ENCODE measurements at regions not wholly inside any gene's neighbourhood (a gene's known extent, or its start where the extent isn't known, plus 50 kb on each side); places are given as distances from the start of the nearest gene placed in this dataset.
"Not testable (repeated sequence)": the region's sequence is repeated elsewhere in the genome, so short reads cannot be mapped to it uniquely, and the experiment has no call there.

DNA sequence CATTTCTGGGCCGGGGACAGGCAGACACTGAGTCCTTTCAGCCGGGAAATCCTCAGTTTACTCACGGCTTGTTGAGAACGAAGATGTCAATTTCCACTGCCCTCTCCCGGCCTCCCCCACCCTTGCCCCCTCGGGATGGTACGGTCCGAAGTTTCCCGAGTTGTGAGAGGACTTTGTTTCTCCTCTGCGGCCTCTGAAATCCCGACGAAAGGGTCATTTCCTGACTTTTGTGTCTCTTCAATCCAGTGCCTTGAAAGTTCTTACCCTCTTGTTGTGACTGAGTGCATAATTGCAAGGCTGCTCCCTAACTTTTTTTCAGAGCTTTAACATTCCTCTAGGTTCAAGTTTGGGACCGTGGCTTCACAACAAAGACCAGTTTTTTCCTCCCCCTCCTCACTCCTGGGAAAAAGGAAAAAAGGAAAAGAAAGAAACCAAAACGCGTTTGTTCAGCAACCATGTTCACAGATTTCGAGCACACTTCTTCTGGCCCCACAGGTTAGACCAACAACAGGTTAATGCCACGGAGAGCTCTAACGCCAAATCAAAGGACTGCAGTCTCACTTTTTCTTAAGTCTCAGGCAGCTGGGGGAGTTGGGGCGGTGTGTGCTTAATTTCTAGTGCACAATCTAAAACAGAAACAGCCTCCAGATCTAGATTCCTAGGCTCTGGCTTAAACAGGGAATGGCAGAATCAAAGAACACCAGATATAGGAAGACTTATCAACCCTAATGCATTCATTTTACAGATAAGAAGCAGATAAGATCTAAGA lies 138.9 kb downstream of the TMCO5A start:
- DNase-seq: no peak

DNA sequence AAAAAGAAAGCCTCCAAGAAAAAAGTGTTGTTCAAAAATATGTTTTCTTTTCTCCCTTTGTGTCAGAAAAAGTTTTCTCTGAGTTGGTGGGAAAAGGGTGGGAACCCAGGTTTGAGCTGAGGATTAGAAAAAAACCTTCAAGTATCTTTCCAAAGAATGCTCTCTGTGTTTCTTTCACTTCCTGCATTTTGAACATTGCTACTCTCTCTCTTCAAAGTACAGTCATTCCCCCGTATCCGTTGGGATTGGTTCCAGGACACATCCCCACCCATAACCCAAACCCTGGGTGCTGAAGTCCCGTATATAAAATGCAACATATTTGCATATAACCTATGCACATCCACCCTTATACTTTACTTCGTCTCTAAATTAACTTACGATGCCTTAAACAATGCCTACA lies 139.6 kb downstream of the TMCO5A start:
- DNase-seq: no peak

DNA sequence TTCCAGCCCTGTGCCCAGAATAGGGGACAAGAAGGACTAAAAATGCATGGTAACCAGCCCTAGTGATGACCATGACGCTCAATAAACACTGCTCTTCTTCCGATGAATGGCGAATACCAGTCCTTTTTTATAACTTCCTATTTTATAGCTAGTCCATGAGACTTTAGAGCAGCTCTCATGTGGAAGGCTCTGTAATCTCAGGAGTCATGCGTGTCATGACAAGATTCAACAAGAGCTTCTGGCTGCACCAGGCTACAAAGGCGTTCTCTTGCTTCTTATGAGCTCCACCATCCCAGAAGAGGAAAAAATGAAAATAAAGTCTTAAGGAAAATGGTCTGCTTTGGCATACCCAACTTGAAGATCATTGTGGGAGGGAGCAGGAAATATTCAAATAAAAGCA lies 141.0 kb downstream of the TMCO5A start:
- no peak for DNase-seq

DNA sequence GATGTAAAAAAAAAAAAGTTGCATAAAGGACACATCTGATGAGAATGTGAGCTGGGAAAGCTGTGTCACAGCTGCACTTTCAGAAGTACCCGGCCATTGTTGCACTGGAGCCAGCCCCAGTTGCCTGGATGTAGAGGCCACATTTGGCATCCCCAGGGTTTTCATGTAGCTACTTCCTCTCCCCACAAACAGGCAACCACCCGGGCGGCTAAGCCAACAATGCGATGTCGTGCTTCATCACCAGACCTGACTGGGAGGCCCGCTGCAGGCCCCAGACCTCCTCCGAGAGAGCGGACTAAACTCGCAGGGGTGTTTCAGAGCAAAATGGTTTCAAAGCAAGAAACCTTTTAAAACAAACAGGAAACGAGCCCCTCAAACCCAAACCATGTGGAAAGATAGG lies 142.3 kb downstream of the TMCO5A start:
- DNase-seq: no peak

DNA sequence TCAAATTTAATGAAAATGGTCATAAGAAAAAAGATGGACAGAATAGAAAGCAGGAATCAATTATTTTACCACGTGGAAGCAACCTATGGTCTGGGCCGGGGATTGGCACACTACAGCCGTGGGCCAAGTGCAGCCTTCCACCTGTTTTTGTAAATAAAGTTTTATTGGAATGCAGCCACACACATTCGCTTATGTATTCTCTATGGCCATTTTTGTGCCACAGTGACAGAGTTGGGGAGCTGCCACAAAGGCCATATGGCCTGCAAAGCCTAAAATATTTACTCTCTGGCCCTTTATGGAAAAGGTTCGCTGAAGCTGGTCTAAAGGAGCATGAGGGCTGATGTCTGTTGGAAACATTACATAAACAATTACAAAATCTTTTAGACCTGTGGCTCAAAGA lies 144.8 kb downstream of the TMCO5A start:
- no peak for DNase-seq

DNA sequence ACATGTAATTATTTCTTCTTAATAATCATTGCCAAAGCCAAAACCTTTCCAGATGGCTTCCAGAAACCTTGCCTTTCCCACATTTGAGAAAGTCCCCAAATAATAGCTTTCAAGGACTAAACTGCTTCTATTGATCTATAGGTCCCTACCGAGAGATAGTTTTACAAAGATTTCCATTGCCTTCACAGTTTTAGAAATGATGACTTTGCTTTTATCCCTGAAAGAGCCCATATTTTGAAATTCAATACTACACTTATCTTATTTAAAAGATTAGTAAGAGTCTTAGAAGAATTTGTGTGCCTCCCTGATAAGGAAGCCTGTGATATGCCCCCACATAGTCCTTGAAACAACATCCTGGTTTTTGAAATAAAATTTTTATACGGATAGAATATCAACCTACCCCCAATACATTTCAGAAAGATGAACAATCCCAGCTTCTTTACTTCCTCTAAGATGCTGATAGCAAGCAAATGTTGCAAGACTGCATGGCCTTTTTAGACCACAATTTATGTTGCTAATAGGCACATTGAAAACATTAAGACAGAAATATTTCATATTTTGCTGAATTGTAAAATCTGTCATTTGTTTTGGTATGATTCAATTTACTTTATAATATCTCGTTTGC lies 146.3 kb downstream of the TMCO5A start:
- no peak for DNase-seq

DNA sequence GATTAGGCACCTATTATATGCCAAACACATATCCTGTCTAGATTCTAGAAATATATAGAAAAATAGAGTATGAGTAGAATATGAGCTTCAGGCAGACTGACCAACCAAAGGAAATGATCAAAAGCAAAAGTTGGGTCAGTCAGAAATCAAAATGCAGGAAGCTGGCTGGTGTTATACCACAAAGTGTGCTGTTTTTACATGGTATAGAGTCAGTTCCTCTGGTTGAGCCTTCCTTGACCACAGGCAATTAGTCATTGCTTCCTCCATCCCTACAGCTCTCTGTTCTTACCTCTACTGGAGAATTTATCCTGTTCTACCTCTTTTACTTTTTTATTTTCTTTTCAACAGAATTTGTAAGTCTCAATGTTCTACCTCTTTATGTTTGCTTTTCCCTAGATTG lies 149.8 kb downstream of the TMCO5A start:
- no peak for DNase-seq

DNA sequence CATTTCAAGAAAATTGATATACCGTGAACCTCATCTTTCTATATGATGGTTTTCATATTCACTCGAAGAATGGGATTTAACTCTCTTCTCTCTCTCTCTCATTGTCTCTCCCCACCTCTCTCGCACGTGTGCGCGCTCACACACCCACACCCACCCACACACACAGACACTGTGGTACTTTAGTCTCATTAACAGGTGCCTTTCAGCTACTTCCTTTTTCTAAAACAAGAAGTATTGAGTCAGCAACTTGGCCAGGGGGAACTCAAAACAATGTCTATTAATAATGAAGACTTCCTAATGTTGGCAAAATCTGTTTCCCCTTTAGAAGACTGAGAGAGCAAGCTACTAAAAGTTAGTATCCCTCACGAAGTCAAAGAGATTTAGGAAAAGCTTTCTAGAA lies 150.7 kb downstream of the TMCO5A start:
- no peak for DNase-seq

DNA sequence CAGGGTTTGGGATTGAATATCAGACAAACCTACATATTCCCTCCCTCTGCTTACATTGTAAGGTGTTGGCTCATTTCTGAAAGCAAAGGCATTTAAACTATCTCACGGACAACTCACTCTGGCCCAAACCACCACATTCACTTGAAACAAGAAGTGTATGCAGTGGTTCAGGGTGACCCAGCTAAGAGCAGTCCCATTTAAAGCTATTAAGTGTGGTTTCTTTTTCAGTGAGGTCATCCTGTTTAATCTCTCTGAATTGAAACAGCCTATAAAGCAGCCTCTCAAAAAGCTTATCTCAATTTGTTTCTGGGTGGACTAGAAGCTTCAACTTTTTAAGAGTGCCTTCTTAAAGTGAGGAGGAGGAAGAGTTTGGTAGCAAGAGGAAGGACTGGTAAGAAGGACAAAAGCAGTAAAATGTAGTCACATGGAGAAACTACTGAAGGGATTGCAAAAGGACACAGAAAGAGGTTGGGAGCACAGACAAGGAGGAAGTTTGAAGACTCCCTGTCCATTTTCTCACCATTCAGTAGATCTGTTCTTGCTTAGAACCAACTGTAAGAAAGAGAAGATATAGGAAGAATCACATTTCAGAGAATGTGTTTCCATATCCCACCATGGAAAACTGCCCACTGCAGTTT lies 151.6 kb downstream of the TMCO5A start:
- no peak for DNase-seq

DNA sequence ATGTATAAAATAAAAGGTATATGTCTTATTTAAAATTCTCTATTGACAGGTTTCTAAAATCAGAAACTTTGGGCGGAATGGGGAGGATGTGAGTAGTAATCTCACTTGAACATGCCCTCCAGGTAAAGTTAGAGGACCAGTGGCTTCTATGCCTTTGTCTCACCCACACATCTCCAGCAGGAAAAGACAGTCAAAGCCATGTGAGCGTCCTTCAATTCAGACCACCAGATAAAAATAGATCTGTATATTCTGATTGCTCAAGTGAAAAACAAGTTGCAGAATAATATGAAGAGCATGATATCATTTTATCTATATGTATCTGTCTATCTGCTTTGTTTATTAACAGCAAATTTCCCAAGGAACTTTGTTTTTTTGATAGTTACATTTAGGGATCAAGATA lies 152.2 kb downstream of the TMCO5A start:
- no peak for DNase-seq

DNA sequence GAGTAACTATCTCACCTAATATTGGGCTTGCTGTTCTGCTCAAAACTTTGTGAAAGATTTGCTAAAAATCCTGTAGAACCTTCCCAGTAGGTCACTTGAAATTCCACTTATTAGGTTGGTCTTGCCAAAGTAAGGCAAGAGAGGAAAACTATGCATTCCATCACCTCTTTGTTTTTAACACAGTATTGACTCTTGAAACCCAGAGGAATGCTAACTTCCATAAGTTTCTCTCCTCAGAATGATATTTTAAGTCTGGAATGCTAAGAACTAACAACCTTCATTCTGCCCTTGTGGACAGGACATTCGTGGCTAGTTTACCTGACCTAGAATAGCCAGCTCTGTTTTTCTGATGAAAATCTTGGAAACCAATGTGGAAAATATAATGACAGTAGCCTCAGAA lies 154.5 kb downstream of the TMCO5A start:
- no peak for DNase-seq

DNA sequence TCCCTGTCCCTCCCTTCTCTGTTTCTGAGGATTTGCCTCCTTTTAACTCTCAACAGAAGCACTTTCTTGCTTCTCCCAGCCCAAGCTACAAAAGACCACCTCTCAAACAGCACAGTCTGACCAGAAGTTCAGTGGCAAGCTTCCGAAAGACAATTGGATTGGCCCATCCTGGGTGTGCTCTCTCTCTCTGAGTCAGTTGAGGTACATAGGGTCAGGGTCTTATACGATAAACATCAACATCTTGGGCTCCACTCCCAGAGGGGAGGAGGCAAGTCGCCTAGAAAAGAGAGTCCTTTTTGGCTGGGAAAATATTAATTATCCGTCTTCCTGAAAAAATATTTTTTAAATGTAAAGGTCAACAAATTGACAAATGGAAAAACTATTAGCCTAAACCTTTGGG lies 155.8 kb downstream of the TMCO5A start:
- no peak for DNase-seq

DNA sequence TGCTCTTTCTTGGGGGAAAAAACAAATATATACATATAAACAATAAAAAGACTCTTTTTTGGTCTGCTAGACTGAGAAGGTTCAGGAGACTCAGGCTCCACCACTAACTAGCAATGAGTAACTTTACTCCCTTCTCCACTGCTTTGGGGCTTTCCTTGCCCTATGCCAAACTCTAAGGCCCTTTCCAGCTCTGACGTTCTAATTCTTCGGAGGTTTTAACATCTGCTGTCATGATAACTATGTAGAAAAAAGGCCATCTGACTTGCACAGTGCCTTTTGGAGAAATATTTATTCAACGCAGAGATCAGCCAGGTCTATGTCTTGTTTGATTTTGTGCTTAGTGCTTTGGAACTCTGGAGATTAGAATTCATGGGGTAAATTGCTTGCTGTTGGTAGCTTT lies 156.2 kb downstream of the TMCO5A start:
- no peak for DNase-seq

DNA sequence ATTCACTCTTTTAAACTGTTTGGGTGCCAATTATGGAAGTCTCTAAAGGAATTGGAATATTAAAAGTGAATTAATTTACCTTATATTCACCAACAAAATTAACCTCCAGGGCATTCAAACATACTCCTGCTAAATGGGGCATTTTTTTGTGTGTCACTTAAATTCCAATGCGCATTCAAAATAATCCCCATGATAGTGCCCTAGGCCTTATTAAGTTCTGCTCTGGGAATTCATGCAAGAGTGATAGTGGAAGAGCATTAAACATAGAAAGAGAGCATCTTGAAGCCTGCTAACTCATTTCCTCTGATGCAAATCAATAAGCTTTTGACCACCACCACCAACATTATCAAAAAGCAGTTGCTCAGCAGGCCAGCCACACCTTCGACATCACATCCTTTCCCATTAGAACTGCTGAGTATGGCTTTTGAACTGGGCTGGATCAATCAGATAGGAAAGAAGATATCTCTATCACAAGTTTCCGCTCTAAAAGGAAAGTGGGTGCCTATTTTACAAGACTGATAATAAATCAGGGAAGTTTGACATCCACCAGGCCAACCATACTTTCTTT lies 156.7 kb downstream of the TMCO5A start:
- no peak for DNase-seq

DNA sequence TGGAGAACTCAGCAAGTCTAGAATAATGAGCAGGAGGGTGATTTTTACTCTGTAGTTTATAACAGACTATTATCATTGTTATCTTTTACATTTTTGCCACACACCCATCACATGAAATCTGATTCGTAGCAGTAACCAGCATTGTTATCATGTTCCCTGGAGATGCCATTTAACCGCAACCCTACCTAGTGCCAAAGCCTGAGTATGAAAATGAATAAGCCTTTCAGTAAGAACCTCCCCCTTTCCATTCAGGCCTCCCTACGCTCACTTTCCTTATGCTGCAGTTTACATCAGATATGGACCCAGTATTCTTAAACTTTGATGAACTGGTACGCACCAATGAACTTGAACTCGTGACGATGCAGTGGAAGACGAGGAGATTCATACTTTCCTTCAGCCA lies 158.7 kb upstream of the SPRED1 start:
- DNase-seq: no peak

DNA sequence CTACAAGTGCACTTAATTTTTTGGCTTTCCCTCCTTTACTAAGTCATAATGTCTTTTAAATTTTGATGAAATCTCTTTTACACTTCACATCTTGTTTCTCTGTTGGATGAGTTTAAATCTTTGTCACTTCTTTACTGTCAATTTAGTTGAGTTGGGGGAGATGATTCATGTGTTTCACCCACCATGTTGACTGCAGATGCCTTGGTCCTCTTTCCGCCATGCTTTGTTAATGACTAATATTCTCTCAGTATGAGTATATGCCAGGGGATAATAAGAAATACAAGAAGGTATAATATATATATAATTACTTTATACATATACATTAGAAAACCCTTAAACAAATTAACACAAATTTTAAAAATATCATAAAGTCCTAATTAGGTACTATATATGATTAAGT lies 149.7 kb upstream of the SPRED1 start:
- no peak for DNase-seq

DNA sequence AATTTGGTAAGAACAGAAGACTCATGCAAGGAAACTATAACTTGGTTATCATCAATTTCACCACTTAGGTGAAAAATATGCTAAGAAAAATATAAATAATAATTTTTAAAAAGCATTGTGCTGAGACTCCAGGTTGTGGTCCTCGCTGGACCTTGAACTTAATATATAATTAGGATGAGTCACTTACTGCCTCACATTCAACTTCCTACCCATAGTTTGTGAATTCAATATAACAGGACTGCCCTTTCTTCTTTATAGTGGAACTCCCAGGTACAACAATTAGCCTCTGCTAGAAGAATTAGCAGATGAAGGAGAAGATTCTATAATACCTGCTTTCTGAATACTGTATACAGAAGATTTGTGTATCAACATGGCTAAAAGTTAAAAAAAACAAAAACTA lies 149.1 kb upstream of the SPRED1 start:
- no peak for DNase-seq

DNA sequence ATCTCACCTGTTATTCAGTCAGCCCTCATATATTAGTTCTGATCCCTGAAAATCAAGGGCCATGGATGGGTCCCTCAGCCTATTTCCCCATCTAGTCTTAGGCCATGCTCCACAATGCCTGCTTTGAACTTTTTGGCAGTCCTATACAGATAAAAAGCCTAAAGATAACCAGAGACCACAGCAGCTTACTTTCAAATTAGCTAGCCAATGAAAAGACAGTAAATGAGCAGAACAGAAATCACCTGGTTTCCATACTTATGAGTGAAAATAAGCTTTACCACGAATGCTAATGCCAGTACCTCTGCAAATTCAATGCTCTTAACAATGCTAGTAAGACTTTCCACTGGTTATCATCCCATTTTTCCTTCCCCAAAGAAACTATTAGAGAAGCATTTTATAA lies 141.6 kb upstream of the SPRED1 start:
- DNase-seq: no peak

DNA sequence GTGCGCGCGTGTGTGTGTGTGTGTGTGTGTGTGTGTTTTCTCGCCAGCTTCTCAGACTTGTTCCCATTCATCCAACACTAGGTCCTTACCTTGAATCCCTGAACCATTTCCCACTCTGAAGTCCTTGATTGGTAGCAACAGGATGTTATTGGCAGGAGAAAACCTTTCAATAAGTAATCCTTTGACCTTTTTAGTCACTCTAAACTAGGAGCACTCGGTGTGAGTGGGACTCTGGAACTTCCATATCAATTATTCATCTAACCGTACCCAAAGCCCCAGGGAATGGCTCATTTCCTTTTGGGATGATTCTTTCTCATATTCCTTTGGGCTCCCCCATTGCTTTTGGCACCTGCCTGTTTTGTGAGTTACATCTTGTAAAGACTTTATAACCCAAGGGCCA lies 140.2 kb upstream of the SPRED1 start:
- no peak for DNase-seq

DNA sequence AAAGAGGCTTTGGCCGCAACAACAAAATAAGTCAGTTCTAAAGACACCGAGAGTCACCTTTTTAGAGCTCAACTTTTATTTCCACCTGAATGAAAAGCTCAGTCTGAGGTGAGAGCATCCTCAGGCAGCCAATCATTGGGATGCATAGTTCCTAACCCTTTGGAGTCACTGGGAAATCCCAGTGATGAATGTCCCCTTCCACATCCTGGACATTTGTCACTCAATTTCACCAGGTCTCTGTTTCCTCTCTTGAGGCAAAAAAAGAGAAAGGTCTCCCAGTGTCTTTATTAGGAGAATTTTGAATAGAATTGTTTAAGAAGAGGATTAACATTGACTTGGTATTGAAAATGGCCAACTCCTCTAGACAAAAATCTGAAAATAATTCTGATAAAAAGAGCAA lies 137.5 kb upstream of the SPRED1 start:
- no peak for DNase-seq

DNA sequence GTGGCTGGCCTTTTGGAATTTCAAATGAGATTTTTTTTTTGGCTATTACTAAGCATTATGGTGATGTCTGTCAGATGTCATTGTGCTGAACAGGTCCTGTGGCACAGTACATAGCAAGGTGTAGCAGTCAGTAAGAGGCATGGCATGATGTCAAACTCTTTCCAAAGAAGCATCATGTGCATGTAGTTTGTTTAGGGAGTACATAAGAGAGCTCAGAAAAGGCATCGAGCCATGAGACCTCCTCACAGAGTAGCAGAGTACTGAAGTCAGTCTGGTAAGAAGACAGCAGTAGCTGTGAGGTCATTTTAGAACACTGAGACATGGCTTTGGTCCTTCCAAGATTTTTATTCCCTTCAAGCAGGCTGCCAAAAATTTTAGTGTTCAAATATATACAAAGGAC lies 134.9 kb upstream of the SPRED1 start:
- no peak for DNase-seq

DNA sequence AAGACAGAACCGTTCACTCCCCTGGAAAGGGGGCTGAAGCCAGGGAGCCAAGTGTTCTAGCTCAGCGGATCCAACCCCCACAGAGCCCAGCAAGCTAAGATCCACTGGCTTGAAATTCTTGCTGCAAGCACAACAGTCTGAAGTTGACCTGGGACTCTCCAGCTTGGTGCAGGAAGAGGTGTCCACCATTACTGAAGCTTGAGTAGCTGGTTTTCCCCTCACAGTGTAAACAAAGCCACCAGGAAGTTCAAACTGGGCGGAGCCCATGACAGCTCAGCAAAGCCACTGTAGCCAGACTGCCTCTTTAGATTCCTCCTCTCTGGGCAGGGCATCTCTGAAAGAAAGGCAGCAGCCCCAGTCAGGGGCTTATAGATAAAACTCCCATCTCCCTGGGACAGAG lies 132.8 kb upstream of the SPRED1 start:
- DNase-seq: not testable (repeated sequence)

DNA sequence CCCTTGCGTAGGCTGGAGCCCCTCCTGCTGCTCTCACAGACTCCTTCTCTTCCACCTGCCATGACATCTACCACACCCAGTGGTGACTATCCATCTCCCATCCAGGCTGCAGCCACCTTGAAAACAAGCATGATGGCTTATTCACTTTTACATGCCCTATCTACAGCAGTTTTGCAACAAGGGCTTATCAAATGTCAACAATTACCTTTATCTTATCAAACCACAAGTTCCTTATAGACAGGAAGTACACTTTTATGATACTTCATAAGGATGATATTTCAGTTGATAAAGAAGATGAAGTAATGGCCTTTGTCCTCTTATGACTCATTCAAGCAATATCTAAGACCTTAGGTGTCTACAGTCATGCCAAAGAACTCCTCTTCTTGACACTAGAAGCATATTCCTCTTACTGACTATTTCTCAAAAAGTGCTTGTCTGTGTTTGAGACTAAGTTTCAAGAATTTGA lies 125.3 kb upstream of the SPRED1 start:
- no peak for DNase-seq

DNA sequence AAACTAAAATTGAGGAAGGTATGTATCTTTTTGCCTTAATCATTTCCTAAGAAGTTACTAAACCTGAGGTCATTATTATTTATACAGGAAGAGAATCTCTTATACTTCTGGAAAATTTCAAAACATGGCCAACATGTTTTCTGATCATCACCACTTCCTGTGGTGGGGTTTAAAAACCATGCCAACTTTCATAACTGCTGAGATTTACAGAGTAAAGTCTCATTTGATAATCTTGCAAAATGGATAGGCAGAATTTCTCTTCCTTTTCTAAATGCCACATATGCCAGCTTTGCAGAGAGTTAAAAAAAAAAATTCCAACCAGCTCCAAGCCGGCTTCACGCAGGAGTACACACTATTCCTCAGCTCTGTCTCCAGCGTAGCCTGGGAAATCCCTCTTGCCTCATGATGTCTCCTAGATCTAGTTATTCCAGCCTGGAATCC lies 124.3 kb upstream of the SPRED1 start:
- DNase-seq: peak; percentile 1

Measured in occipital lobe (tissue), 1 donor.